ENCODE measurements at regions not wholly inside any gene's neighbourhood (a gene's known extent, or its start where the extent isn't known, plus 50 kb on each side); places are given as distances from the start of the nearest gene placed in this dataset.
A peak's percentile ranks its signal among the peaks of the same experiment; 100 is the strongest.

DNA sequence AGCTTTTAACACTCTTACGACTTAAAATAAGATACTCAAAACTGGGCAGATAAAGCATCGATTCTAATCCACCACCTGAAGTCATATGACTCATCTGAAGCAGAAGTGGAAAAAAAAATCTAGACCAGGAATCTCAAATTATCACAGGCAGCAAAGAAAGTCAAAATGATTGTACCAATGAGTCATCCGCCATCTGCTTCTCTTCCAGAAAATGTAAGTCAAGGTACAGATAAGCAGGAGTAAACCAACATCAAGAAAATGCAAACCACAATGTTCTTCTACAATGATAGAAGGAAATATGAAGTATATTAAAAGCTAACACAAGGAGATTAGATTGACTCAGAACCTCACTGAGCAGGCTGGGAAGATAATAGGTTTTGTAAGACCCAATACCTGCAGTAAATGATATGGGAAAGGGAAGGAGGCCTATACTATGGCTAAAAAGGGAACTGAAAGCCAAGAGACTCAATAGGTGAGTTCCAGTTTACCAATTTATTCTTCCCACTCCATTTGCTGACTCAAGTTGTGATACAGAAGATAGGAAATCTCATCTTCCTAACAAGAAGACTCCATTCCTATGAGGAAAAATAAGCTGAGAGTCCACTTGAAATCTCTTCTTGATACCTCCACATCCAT, 88.4 kb upstream of the TET2 start:
- DNase-seq (ENCODE audit: low read depth, low spot score) (no peak), FAIRE-seq (no peak)
- no peak overlapping the region for H3K9ac ChIP-seq (replicated peaks; ENCODE audit: extremely low read depth, insufficient read depth, low read length)
- no peak for TF ChIP-seq POLR2A (IDR thresholded peaks at IDR 0.05; ENCODE audit: low read depth, low read length)
- peak; percentile 38 for TF ChIP-seq FOS (IDR thresholded peaks at IDR 0.05; ENCODE audit: borderline replicate concordance, insufficient read depth, low read length)
- TF ChIP-seq MYC (IDR thresholded peaks at IDR 0.05; ENCODE audit: low read depth, low read length), result no peak
- TF ChIP-seq POLR2AphosphoS5 (IDR thresholded peaks at IDR 0.05; ENCODE audit: insufficient read depth, low read depth, low read length), result no peak
- no peak for TF ChIP-seq EZH2 (IDR thresholded peaks at IDR 0.05; ENCODE audit: borderline replicate concordance, low read depth, low read length, severe bottlenecking)
- TF ChIP-seq JUN (IDR thresholded peaks at IDR 0.05; ENCODE audit: borderline replicate concordance, insufficient read depth, insufficient read length, low read depth), result peak; percentile 20
- TF ChIP-seq, protein P1, sequence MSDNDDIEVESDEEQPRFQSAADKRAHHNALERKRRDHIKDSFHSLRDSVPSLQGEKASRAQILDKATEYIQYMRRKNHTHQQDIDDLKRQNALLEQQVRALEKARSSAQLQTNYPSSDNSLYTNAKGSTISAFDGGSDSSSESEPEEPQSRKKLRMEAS (IDR thresholded peaks at IDR 0.05; ENCODE audit: insufficient read depth, insufficient read length), result no peak
- TF ChIP-seq GATA2 (IDR thresholded peaks at IDR 0.05; ENCODE audit: insufficient read depth, insufficient read length, low read depth, low read length), result no peak
- ChIA-PET POLR2A (no interaction called here), CTCF (no interaction called here)
- intact Hi-C loops (cut with micrococcal nuclease) (no loop called here), dilution Hi-C loops (cut with MboI; ENCODE audit: extremely low pct_ligation_motif_present, low sequenced_read_pairs) (no loop called here)
- no peaks in the 10 kb centered on the region for H3K4me1 ChIP-seq (ENCODE audit: control insufficient read depth, extremely low read depth, insufficient read depth, low read length)
- no peaks in the 10 kb centered on the region for H3K79me2 ChIP-seq (ENCODE audit: control insufficient read depth, insufficient read depth, low read length)
- H3K4me3 ChIP-seq (replicated peaks in 1 of 3; ENCODE audit: insufficient read depth in 1 of 3, low read depth in 1 of 3, low read length in 3 of 3), result no peak overlapping the region
- no peaks in the 10 kb centered on the region for H3K27me3 ChIP-seq (ENCODE audit: control insufficient read depth in 2 of 2, insufficient read depth in 2 of 2, low read length in 2 of 2)
- H2AFZ ChIP-seq (ENCODE audit: low read depth, low read length), result no peak overlapping the region
- no peaks in the 10 kb centered on the region for H3K36me3 ChIP-seq (ENCODE audit: control insufficient read depth in 2 of 2, extremely low read depth in 1 of 2, insufficient read depth in 2 of 2, low read length in 2 of 2)
- no peak overlapping the region for H3K27ac ChIP-seq (ENCODE audit: insufficient read depth, low read depth, low read length)
- H4K20me1 ChIP-seq (replicated peaks; ENCODE audit: control insufficient read depth, extremely low read depth, insufficient read depth, low read length), result no peaks in the 10 kb centered on the region
- no peak overlapping the region for H3K4me2 ChIP-seq (ENCODE audit: insufficient read depth, low read length)
- H3K9me3 ChIP-seq (replicated peaks; ENCODE audit: control insufficient read depth, insufficient read depth, low read length), result no peaks in the 10 kb centered on the region
- H3K9me1 ChIP-seq (replicated peaks; ENCODE audit: control insufficient read depth, extremely low read depth, insufficient read depth, low read length), result no peaks in the 10 kb centered on the region
- no TSS peak for BruUV-seq (replicated peaks)

DNA sequence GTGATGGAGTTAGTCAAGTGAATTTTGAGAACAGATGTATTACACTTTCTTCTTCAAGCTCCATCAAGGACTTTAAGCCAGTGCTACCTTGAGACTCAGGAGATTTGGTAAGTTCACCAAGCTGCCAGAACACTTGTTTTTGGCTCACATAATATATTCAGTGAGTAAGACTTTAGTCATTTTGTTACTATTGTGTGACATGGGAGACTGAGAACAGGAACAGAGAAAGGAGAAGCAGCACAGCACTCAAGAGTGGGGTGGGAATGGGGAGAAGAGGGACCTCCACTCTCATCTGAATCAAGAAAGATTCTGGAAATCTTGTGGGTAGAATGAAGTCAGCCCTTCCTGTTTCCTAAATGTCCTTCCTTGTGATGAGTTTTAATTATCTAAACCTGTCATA, 87.3 kb upstream of the TET2 start:
- Histone ChIP-seq H3K27ac (ENCODE audit: insufficient read depth, low read depth, low read length) (no peak overlapping the region), H3K79me2 (ENCODE audit: control insufficient read depth, insufficient read depth, low read length) (no peaks in the 10 kb centered on the region), H3K36me3 (ENCODE audit: control insufficient read depth in 2 of 2, extremely low read depth in 1 of 2, insufficient read depth in 2 of 2, low read length in 2 of 2) (no peaks in the 10 kb centered on the region), H3K9ac (replicated peaks; ENCODE audit: extremely low read depth, insufficient read depth, low read length) (no peak overlapping the region), H3K4me2 (ENCODE audit: insufficient read depth, low read length) (no peak overlapping the region), H3K9me1 (replicated peaks; ENCODE audit: control insufficient read depth, extremely low read depth, insufficient read depth, low read length) (no peaks in the 10 kb centered on the region), H3K9me3 (replicated peaks; ENCODE audit: control insufficient read depth, insufficient read depth, low read length) (no peaks in the 10 kb centered on the region), H3K4me3 (replicated peaks in 1 of 3; ENCODE audit: insufficient read depth in 1 of 3, low read depth in 1 of 3, low read length in 3 of 3) (no peak overlapping the region), H3K4me1 (ENCODE audit: control insufficient read depth, extremely low read depth, insufficient read depth, low read length) (no peaks in the 10 kb centered on the region), H3K27me3 (ENCODE audit: control insufficient read depth in 2 of 2, insufficient read depth in 2 of 2, low read length in 2 of 2) (no peaks in the 10 kb centered on the region), H2AFZ (ENCODE audit: low read depth, low read length) (no peak overlapping the region), H4K20me1 (replicated peaks; ENCODE audit: control insufficient read depth, extremely low read depth, insufficient read depth, low read length) (no peaks in the 10 kb centered on the region)
- FAIRE-seq (no peak), DNase-seq (ENCODE audit: low read depth, low spot score) (no peak)
- dilution Hi-C loops (cut with MboI; ENCODE audit: extremely low pct_ligation_motif_present, low sequenced_read_pairs), result no loop called here
- ChIA-PET CTCF (no interaction called here), POLR2A (no interaction called here)
- TF ChIP-seq POLR2A (IDR thresholded peaks at IDR 0.05; ENCODE audit: low read depth, low read length), result no peak
- TF ChIP-seq MYC (IDR thresholded peaks at IDR 0.05; ENCODE audit: low read depth, low read length), result no peak
- no peak for TF ChIP-seq POLR2AphosphoS5 (IDR thresholded peaks at IDR 0.05; ENCODE audit: insufficient read depth, low read depth, low read length)
- TF ChIP-seq FOS (IDR thresholded peaks at IDR 0.05; ENCODE audit: borderline replicate concordance, insufficient read depth, low read length), result no peak
- TF ChIP-seq JUN (IDR thresholded peaks at IDR 0.05; ENCODE audit: borderline replicate concordance, insufficient read depth, insufficient read length, low read depth), result no peak
- TF ChIP-seq, protein P2, sequence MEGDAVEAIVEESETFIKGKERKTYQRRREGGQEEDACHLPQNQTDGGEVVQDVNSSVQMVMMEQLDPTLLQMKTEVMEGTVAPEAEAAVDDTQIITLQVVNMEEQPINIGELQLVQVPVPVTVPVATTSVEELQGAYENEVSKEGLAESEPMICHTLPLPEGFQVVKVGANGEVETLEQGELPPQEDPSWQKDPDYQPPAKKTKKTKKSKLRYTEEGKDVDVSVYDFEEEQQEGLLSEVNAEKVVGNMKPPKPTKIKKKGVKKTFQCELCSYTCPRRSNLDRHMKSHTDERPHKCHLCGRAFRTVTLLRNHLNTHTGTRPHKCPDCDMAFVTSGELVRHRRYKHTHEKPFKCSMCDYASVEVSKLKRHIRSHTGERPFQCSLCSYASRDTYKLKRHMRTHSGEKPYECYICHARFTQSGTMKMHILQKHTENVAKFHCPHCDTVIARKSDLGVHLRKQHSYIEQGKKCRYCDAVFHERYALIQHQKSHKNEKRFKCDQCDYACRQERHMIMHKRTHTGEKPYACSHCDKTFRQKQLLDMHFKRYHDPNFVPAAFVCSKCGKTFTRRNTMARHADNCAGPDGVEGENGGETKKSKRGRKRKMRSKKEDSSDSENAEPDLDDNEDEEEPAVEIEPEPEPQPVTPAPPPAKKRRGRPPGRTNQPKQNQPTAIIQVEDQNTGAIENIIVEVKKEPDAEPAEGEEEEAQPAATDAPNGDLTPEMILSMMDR (IDR thresholded peaks at IDR 0.05; ENCODE audit: extremely low read depth in 1 of 2, insufficient read depth in 1 of 2, low read depth in 1 of 2, low read length in 2 of 2), result no peak
- TF ChIP-seq EZH2 (IDR thresholded peaks at IDR 0.05; ENCODE audit: borderline replicate concordance, low read depth, low read length, severe bottlenecking), result no peak
- TF ChIP-seq, protein P1 (IDR thresholded peaks at IDR 0.05; ENCODE audit: insufficient read depth, insufficient read length), result no peak
- no peak for TF ChIP-seq GATA2 (IDR thresholded peaks at IDR 0.05; ENCODE audit: insufficient read depth, insufficient read length, low read depth, low read length)
- BruUV-seq (replicated peaks), result no TSS peak
- intact Hi-C loops (cut with micrococcal nuclease), result no loop called here

Measured in endothelial cell of umbilical vein (primary cell).